Neural cell (in vitro differentiated cells): ENCODE measurements at regions not wholly inside any gene's neighbourhood (a gene's known extent, or its start where the extent isn't known, plus 50 kb on each side); places are given as distances from the start of the nearest gene placed in this dataset.

Source experiments
- H2AFZ ChIP-seq: fragments of 200-600, 300-800 bp; sonication (generic), shearing (Covaris generic); 2 replicates; pipeline ENCODE4 v1.6.0; 2014; ENCODE audit warnings: low read depth, mild to moderate bottlenecking, antibody characterized with exemption, low read length, moderate library complexity
- H3F3A ChIP-seq: fragments of 200-600 bp; shearing (Covaris generic); 2 replicates; pipeline ENCODE4 v1.6.1; 2016; ENCODE audit warnings: mild to moderate bottlenecking, moderate library complexity, mixed read lengths, antibody characterized with exemption, low read length; ENCODE audit not compliant: insufficient read depth, poor library complexity, severe bottlenecking
- H3K27ac ChIP-seq: fragments of 200-600, 300-800 bp; sonication (generic), shearing (Covaris generic); 2 replicates; pipeline ENCODE4 v1.5.1; 2014; ENCODE audit warnings: mild to moderate bottlenecking, low read length, moderate library complexity
- H3K27me3 ChIP-seq: fragments of 300-800, 200-600 bp; sonication (generic), shearing (Covaris generic); 2 replicates; pipeline ENCODE4 v1.6.0; 2014; ENCODE audit warnings: mild to moderate bottlenecking, low read depth, low read length, moderate library complexity; ENCODE audit not compliant: insufficient read depth
- H3K36me3 ChIP-seq: fragments of 300-800, 200-600 bp; sonication (generic), shearing (Covaris generic); 2 replicates; pipeline ENCODE4 v1.5.1; 2014; ENCODE audit warnings: mild to moderate bottlenecking, antibody characterized with exemption, low read length, moderate library complexity; ENCODE audit not compliant: insufficient read depth
- H3K4me2 ChIP-seq: fragments of 300-800, 200-600 bp; sonication (generic), shearing (Covaris generic); 2 replicates; pipeline ENCODE4 v1.6.0; 2014; ENCODE audit warnings: mild to moderate bottlenecking, low read length
- H3K4me3 ChIP-seq: fragments of 300-800, 200-600 bp; sonication (generic), shearing (Covaris generic); 2 replicates; pipeline ENCODE4 v1.5.1; 2014; ENCODE audit warnings: mild to moderate bottlenecking, low read length, moderate library complexity
- H3K79me2 ChIP-seq: fragments of 200-600 bp; shearing (Covaris generic); replicated peaks from 2 replicates; pipeline ENCODE4 v1.6.0; 2014; ENCODE audit warnings: mild to moderate bottlenecking, low read length, moderate library complexity; ENCODE audit not compliant: insufficient read depth
- H3K9ac ChIP-seq: fragments of 300-800, 200-600 bp; sonication (generic), shearing (Covaris generic); 2 replicates; pipeline ENCODE4 v1.6.1; 2016; ENCODE audit warnings: mild to moderate bottlenecking, low read length, mixed read lengths
- H3K9me2 ChIP-seq: fragments of 200-600 bp; shearing (Covaris generic); 2 replicates; pipeline ENCODE4 v1.6.1; 2016; ENCODE audit warnings: mild to moderate bottlenecking, low read length, mixed read lengths; ENCODE audit not compliant: insufficient read depth
- H3K9me3 ChIP-seq: fragments of 200-600, 300-800 bp; sonication (generic), shearing (Covaris generic); 2 replicates; pipeline ENCODE4 v1.6.1; 2016; ENCODE audit warnings: mild to moderate bottlenecking, mixed run types, low read length, moderate library complexity, mixed read lengths
- H4K20me1 ChIP-seq: fragments of 200-600 bp; shearing (Covaris generic); 2 replicates; pipeline ENCODE4 v1.6.1; 2016; ENCODE audit warnings: mild to moderate bottlenecking, mixed run types; ENCODE audit not compliant: insufficient read depth
- CTCF ChIP-seq: fragments of 450-650 bp; IDR thresholded peaks from 2 replicates; pipeline ENCODE4 v1.5.1; 2014; ENCODE audit warnings: antibody characterized with exemption, mild to moderate bottlenecking, moderate library complexity; ENCODE audit not compliant: poor library complexity, severe bottlenecking
- EP300 ChIP-seq: fragments of 450-650 bp; conservative IDR thresholded peaks from 2 replicates; pipeline ENCODE4 v1.6.1; 2014; ENCODE audit warnings: antibody characterized with exemption, mild to moderate bottlenecking, moderate library complexity; ENCODE audit not compliant: poor library complexity, severe bottlenecking
- EZH2 ChIP-seq: fragments of 200-600, 300-800 bp; shearing (Covaris generic), sonication (generic); IDR thresholded peaks from 2 replicates; pipeline ENCODE4 v1.6.1; 2014; ENCODE audit warnings: antibody characterized with exemption, low read length, borderline replicate concordance, mild to moderate bottlenecking; ENCODE audit not compliant: insufficient read depth, poor library complexity, severe bottlenecking
- MXI1 ChIP-seq: fragments of 450-650 bp; conservative IDR thresholded peaks from 2 replicates; pipeline ENCODE4 v1.6.1; 2014; ENCODE audit warnings: antibody characterized with exemption, mild to moderate bottlenecking; ENCODE audit not compliant: poor library complexity, severe bottlenecking
- POLR2AphosphoS5 ChIP-seq: IDR thresholded peaks from 2 replicates; pipeline ENCODE4 v1.6.1; 2012
- RAD21 ChIP-seq: fragments of 450-650 bp; conservative IDR thresholded peaks from 2 replicates; pipeline ENCODE4 v1.6.1; 2014; ENCODE audit warnings: antibody characterized with exemption, mild to moderate bottlenecking, moderate library complexity
- REST ChIP-seq: IDR thresholded peaks from 2 replicates; pipeline ENCODE4 v1.6.1; 2012; ENCODE audit warnings: borderline replicate concordance
- SMC3 ChIP-seq: fragments of 450-650 bp; conservative IDR thresholded peaks from 2 replicates; pipeline ENCODE4 v1.6.1; 2014; ENCODE audit warnings: antibody characterized with exemption, mild to moderate bottlenecking, moderate library complexity; ENCODE audit not compliant: poor library complexity
- TAF1 ChIP-seq: IDR thresholded peaks from 2 replicates; pipeline ENCODE4 v1.6.1; 2012; ENCODE audit warnings: low read depth

- Histone ChIP-seq H3K9ac (no peak overlapping the region), H3K36me3 (no peaks in the 10 kb centered on the region), H4K20me1 (no peaks in the 10 kb centered on the region), H3K9me3 (no peaks in the 10 kb centered on the region), H3K4me3 (no peak overlapping the region), H3K27ac (no peak overlapping the region), H3F3A (no peaks in the 10 kb centered on the region), H2AFZ (no peak overlapping the region), H3K4me2 (no peak overlapping the region), H3K9me2 (no peaks in the 10 kb centered on the region), H3K79me2 (no peaks in the 10 kb centered on the region), H3K27me3 (no peaks in the 10 kb centered on the region)
- TF ChIP-seq RAD21 (no peak), POLR2AphosphoS5 (no peak), EP300 (no peak), MXI1 (no peak), EZH2 (no peak), TAF1 (no peak), REST (no peak), CTCF (no peak), SMC3 (no peak)
Observed at GRCh38 chr2:228665232-228665631, 483.7 kb upstream of the SPHKAP start.

GRCh38 chr2:228658998-228659397 lies 477.5 kb upstream of the SPHKAP start:
- Histone ChIP-seq H3K27me3 (no peaks in the 10 kb centered on the region), H3K79me2 (no peaks in the 10 kb centered on the region), H3K9me3 (no peaks in the 10 kb centered on the region), H3K9me2 (no peaks in the 10 kb centered on the region), H3K27ac (no peak overlapping the region), H4K20me1 (no peaks in the 10 kb centered on the region), H2AFZ (no peak overlapping the region), H3F3A (no peaks in the 10 kb centered on the region), H3K4me2 (no peak overlapping the region), H3K36me3 (no peaks in the 10 kb centered on the region), H3K4me3 (no peak overlapping the region), H3K9ac (no peak overlapping the region)
- TF ChIP-seq EP300 (no peak), POLR2AphosphoS5 (no peak), CTCF (no peak), EZH2 (no peak), REST (no peak), RAD21 (no peak), TAF1 (no peak), MXI1 (no peak), SMC3 (no peak)
